GM13977 (cell line): ENCODE measurements at regions not wholly inside any gene's neighbourhood (a gene's known extent, or its start where the extent isn't known, plus 50 kb on each side); places are given as distances from the start of the nearest gene placed in this dataset.

Experiments used
- DNase-seq: peaks from one replicate; pipeline ENCODE4 v3.0.0; 2012; ENCODE audit warnings: low spot score
- in situ Hi-C: fragments of 300-500 bp; cut with MboI; formaldehyde crosslinking; loops from one replicate; pipeline ENCODE4 v1.12.0; 2022; ENCODE audit warnings: low sequenced_read_pairs, low pct_unique_long_range_greater_than_20kb, mixed read lengths, inconsistent platforms; ENCODE audit not compliant: unreplicated experiment
- TF ChIP-seq, protein P1 (sequence below): IDR thresholded peaks from 2 replicates; pipeline ENCODE4 v1.5.1; 2012; ENCODE audit warnings: mild to moderate bottlenecking, control low read depth; ENCODE audit not compliant: insufficient read depth; ENCODE audit errors: extremely low read depth, missing control alignments

GRCh38 chr2:239822146-239822831 is 202.9 kb downstream of the NDUFA10 start:
- in situ Hi-C loops = no loop called here
- DNase-seq = no peak
- TF ChIP-seq, protein P1, sequence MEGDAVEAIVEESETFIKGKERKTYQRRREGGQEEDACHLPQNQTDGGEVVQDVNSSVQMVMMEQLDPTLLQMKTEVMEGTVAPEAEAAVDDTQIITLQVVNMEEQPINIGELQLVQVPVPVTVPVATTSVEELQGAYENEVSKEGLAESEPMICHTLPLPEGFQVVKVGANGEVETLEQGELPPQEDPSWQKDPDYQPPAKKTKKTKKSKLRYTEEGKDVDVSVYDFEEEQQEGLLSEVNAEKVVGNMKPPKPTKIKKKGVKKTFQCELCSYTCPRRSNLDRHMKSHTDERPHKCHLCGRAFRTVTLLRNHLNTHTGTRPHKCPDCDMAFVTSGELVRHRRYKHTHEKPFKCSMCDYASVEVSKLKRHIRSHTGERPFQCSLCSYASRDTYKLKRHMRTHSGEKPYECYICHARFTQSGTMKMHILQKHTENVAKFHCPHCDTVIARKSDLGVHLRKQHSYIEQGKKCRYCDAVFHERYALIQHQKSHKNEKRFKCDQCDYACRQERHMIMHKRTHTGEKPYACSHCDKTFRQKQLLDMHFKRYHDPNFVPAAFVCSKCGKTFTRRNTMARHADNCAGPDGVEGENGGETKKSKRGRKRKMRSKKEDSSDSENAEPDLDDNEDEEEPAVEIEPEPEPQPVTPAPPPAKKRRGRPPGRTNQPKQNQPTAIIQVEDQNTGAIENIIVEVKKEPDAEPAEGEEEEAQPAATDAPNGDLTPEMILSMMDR = no peak

DNA sequence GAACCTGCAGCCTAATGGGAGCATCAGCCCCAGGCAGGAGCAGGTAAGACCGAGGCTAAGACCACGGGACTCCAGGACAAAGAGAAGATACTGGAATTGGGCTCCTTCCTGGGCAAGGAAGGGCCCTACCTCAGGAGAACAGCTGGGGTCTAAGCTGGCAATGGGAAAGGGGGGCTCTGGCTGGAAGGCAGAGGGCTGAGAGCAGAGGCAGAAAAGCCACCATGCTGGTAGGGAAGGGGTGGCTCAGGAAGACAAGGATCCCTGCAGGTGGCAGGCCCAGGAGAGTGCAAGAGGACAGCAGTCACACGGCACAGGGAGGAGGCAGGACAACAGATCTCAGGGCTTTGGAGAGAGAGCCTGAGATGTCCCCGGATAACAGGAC is 203.5 kb downstream of the NDUFA10 start:
- TF ChIP-seq, protein P1 = no peak
- in situ Hi-C loops = no loop called here

DNA sequence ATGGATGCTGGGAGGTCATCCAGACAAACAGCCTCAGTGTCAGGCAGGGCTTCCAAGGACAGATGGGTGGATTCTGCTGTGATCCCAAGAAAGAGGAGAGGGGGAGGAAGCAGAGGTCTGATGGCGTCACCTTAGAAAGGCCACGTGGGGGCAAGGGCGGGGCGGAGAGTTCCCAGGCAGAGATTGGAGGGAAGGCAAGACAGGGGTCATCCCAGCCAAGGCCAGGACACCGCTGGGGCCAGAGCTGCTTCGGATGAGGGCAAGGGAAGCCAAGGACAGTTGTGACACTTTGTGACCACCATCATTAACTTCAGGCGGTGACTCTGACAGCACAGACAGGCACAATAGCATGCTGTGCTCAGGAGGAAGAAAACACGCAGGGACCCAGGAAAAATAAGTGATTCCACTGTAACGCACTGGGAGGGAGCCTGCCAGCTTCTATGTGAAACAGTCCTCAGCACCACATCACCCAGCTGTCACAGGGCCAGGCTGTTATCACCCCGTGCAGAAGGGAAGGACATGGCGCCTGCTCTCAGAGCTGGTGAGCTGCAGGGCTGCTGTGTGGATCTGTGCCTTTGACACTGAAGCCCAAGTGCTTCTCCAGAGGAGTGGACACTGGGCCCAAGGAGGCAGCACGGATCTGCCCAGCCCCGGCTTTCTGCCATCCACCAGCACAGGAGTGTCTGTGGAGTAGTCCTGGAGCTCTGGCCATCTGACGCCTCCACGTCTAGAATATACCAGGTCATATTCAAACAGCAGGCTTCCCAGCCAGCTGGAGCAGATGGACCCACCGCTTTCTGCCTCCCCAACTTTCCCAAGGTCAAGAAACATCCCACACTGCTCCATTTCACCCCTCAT is 204.1 kb downstream of the NDUFA10 start:
- in situ Hi-C loops = no loop called here
- no peak for DNase-seq

More for the DNA sequence above, 203.5 kb downstream of the NDUFA10 start:
- DNase-seq = no peak

DNA sequence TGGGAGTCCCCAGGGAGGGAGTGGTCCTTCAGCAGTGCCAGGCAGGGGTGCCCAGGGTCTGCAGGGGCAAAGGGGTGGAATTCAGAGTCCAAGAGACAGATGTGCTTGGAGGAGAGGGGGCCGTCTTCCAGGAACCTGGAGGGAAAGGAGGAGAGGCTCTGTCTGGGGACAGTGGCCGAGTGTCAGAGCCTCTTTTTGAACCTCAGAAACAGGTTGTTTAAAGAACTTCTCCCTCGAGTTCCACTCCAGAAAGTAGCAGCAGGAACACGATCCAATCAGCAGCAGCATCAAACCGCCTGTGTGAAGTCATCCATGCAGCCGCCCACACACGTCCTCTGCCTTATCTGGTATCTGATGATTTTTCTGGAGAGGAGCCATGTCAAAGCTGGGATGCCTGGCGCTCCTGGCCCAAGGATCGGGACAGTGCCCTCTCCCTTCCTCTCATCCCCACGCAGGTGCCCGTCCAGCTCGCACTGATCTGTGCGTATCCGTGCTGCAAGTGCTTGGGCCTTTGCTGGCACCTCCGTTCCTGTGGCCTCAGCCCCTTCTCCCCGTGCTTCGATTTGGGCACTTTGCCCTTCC is 205.1 kb downstream of the NDUFA10 start:
- TF ChIP-seq, protein P1 = no peak
- DNase-seq = no peak
- in situ Hi-C loops = no loop called here

More for the DNA sequence above, 204.1 kb downstream of the NDUFA10 start:
- TF ChIP-seq, protein P1 = no peak

DNA sequence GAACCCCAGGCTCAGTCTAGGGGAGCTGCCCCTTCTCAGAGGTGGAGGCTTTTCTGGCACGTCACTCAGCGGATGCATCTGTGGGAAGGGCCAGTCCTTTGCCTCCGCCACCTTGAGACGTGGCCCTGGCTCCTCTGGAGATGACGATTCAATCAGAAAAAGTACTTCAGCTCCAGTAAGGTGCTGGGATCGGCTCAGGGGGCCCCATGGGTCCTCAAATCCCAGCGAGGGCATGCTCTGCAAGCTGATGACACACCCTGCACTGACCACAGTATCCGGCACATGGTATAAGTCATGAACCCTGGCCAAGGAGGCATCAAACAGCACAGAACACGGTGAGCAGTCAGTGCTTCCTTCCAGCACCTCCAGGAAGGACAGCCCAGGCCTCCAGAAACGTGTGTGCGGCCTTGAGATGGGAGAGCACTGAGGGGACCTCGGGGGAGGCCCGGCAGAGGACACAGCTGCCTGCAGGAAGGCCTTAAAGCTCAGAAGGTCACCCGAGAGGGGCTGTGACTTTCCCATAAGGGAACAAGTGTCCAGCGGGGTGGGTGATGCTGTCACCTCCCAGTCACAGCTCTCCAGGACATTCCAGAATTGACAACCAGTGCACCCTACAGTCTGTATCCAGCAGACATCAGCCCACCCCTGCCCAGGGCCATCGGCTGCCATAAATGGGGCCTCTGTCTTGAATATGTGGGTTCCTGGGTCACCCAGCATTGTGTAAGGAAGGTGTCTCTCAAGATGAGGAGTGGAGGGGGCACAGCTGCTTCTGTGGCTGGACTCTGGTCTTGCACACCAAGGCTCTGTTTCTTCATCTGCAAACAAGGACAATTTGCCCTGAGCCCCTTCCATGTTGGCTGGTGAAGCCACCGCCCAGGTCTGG is 205.8 kb downstream of the NDUFA10 start:
- TF ChIP-seq, protein P1 = no peak
- DNase-seq = no peak
- in situ Hi-C loops = no loop called here

DNA sequence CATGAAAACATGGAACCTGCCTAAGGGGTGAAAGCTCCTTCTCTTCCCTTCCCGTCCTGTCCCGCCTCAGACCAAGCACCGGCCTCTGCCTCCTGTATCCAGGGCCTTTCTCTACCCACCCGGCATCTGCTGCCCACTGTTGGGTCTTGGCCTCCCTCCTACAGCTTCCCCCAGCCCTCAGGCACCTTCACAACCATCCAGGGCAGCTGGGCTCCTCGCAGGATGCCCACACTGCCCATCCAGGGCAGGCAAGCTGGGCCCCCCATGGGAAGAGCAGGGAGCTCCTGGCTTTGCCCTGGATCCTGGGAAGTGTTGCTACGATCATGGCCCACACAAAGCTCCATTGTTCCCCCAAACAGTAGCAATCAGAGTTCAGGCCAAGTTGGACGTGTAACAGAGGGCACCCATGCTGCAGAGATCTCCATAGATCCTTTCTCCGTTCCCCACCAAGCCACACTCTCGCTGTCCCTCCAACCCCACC is 206.6 kb downstream of the NDUFA10 start:
- TF ChIP-seq, protein P1 = no peak
- in situ Hi-C loops = no loop called here
- no peak for DNase-seq
